ENCODE measurements at regions not wholly inside any gene's neighbourhood (a gene's known extent, or its start where the extent isn't known, plus 50 kb on each side); places are given as distances from the start of the nearest gene placed in this dataset.
"Not testable (repeated sequence)": the region's sequence is repeated elsewhere in the genome, so short reads cannot be mapped to it uniquely, and the experiment has no call there.

DNA sequence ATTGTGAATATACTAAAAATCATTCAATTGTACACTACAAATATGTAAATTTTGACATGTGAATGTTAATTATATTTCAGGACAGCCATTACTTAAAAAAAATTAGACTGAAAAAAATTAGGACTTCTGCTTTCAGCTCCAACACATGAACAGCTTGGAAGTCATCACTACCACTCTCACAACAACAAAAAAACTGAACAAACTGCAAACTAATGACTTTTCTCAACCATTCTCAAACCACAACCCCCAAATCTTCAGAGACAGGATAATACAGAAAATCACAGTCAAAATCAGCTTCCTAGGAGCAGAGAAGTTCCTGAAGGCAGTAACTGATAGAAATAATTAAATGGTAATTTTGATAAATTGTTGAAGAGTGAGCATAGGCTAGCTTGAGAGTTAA lies 686.4 kb downstream of the TLE1 start:
- no peak overlapping the region for H3K4me3 Mint-ChIP-seq (ENCODE audit: unreplicated experiment)
- no peak for DNase-seq (ENCODE audit: low spot score)
- TF ChIP-seq, protein P1, sequence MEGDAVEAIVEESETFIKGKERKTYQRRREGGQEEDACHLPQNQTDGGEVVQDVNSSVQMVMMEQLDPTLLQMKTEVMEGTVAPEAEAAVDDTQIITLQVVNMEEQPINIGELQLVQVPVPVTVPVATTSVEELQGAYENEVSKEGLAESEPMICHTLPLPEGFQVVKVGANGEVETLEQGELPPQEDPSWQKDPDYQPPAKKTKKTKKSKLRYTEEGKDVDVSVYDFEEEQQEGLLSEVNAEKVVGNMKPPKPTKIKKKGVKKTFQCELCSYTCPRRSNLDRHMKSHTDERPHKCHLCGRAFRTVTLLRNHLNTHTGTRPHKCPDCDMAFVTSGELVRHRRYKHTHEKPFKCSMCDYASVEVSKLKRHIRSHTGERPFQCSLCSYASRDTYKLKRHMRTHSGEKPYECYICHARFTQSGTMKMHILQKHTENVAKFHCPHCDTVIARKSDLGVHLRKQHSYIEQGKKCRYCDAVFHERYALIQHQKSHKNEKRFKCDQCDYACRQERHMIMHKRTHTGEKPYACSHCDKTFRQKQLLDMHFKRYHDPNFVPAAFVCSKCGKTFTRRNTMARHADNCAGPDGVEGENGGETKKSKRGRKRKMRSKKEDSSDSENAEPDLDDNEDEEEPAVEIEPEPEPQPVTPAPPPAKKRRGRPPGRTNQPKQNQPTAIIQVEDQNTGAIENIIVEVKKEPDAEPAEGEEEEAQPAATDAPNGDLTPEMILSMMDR (IDR thresholded peaks at IDR 0.05) = no peak
- no peaks in the 10 kb centered on the region for H3K27me3 Mint-ChIP-seq (ENCODE audit: low read depth)
- peaks cover 13% of the 10 kb centered on the region for H3K9me3 Mint-ChIP-seq (ENCODE audit: low read depth)
- no peaks in the 10 kb centered on the region for H3K36me3 Mint-ChIP-seq (ENCODE audit: low read depth)
- H3K4me1 Mint-ChIP-seq (ENCODE audit: low read depth) = no peaks in the 10 kb centered on the region
- H3K27ac Mint-ChIP-seq (ENCODE audit: unreplicated experiment) = no peak overlapping the region

DNA sequence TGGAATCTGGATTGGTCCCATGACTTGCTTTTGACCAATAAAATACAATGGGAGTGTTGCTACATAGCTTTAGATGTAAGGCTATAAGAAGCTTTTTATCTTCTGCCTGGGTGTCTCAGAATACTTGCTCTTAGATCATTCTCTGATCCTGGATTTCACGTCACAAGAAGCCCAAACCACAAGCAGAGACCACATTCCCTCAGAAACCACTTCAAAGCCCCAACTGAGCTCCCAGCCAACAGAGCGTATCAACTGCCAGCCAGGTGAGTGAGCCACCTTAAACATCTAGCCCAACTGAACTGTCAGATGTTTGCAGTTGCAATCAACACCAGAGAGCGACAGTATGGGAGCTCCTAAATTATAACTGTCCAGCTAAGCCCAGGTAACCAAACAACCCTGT lies 687.1 kb downstream of the TLE1 start:
- Mint-ChIP-seq H3K36me3 (ENCODE audit: low read depth) (no peaks in the 10 kb centered on the region), H3K27me3 (ENCODE audit: low read depth) (no peaks in the 10 kb centered on the region), H3K9me3 (ENCODE audit: low read depth) (peaks cover 11% of the 10 kb centered on the region), H3K4me1 (ENCODE audit: low read depth) (no peaks in the 10 kb centered on the region), H3K4me3 (ENCODE audit: unreplicated experiment) (no peak overlapping the region), H3K27ac (ENCODE audit: unreplicated experiment) (no peak overlapping the region)
- TF ChIP-seq, protein P1 (IDR thresholded peaks at IDR 0.05) = no peak
- DNase-seq (ENCODE audit: low spot score) = no peak

DNA sequence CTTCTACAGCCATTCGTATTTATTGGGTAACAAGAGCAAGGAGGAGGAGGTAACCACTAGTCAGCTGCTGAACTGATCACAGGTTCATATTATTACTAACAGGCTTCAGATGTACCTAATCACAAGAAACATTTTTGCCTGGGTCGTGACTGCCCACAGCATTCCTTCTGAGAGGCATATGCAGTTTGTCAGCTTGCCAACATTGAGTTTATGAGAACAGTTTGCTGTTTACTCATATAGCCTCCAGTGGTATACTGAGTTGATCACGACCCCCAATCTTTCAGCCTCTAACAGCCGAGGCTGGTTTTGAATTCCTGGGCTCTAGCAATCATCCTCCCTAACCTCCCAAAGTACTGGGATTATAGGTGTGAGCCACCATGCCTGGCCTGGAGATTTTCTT lies 693.6 kb downstream of the TLE1 start:
- no peaks in the 10 kb centered on the region for H3K36me3 Mint-ChIP-seq (ENCODE audit: low read depth)
- TF ChIP-seq, protein P1 (IDR thresholded peaks at IDR 0.05) = no peak
- no peaks in the 10 kb centered on the region for H3K4me1 Mint-ChIP-seq (ENCODE audit: low read depth)
- H3K9me3 Mint-ChIP-seq (ENCODE audit: low read depth) = peaks cover 5% of the 10 kb centered on the region
- no peak overlapping the region for H3K27ac Mint-ChIP-seq (ENCODE audit: unreplicated experiment)
- H3K27me3 Mint-ChIP-seq (ENCODE audit: low read depth) = no peaks in the 10 kb centered on the region
- no peak for DNase-seq (ENCODE audit: low spot score)
- no peak overlapping the region for H3K4me3 Mint-ChIP-seq (ENCODE audit: unreplicated experiment)

DNA sequence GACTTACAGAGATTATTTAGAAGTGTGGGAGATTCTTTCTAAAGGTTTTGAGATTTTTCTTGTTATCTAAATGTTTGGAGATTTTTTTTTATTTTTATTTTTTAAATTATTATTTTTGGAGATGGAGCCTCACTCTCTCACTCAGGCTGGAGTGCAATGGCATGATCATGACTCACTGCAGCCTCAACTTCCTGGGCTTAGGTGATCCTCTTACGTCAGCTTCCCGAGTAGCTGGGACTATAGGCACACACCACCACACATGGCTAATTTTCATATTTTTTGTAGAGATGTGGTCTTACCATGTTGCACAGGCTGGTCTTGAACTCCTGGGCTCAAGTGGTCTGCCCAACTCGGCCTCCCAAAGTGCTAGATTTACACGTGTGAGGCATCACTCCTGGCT lies 694.5 kb downstream of the TLE1 start:
- no peaks in the 10 kb centered on the region for H3K4me1 Mint-ChIP-seq (ENCODE audit: low read depth)
- no peak overlapping the region for H3K27ac Mint-ChIP-seq (ENCODE audit: unreplicated experiment)
- DNase-seq (ENCODE audit: low spot score) = no peak
- H3K9me3 Mint-ChIP-seq (ENCODE audit: low read depth) = peaks cover 5% of the 10 kb centered on the region
- TF ChIP-seq, protein P1 (IDR thresholded peaks at IDR 0.05) = no peak
- H3K4me3 Mint-ChIP-seq (ENCODE audit: unreplicated experiment) = no peak overlapping the region
- H3K36me3 Mint-ChIP-seq (ENCODE audit: low read depth) = no peaks in the 10 kb centered on the region
- no peaks in the 10 kb centered on the region for H3K27me3 Mint-ChIP-seq (ENCODE audit: low read depth)

DNA sequence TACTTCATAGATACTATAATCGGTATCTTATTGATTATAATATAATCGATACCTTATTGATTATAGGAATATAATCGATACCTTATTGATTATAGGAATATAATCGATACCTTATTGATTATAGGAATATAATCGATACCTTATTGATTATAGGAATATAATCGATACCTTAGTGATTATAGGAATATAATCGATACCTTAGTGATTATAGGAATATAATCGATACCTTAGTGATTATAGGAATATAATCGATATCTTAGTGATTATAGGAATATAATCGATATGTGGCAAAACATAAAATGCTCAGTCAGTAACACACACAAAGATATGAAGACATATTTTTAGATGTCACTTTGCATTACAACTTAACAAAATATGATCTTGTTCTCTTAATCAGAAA lies 703.8 kb downstream of the TLE1 start:
- not testable (repeated sequence) for H3K36me3 Mint-ChIP-seq (ENCODE audit: low read depth); H3K27me3 Mint-ChIP-seq (ENCODE audit: low read depth); H3K4me1 Mint-ChIP-seq (ENCODE audit: low read depth); DNase-seq (ENCODE audit: low spot score); H3K4me3 Mint-ChIP-seq (ENCODE audit: unreplicated experiment); H3K27ac Mint-ChIP-seq (ENCODE audit: unreplicated experiment)
- H3K9me3 Mint-ChIP-seq (ENCODE audit: low read depth) = peaks cover 20% of the 10 kb centered on the region

DNA sequence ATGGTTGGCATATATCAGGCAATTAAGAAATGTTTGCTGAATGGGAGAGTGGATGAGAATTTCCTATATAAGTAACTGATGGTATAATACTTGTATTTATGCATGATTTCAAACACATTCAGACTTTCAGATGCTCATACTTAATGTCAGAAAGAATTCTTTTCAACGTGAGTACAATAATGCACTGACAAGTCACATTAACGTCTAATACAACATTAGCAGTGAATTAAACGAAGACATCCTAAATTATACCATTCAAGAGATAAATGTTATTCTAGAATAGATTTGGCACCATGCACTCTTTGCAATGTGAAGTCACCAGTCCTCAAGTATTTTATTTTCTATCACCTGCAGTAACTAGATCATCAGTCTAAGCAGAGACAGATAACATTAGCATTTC lies 712.9 kb downstream of the TLE1 start:
- H3K27ac Mint-ChIP-seq (ENCODE audit: unreplicated experiment) = no peak overlapping the region
- peaks cover 4% of the 10 kb centered on the region for H3K36me3 Mint-ChIP-seq (ENCODE audit: low read depth)
- H3K27me3 Mint-ChIP-seq (ENCODE audit: low read depth) = no peaks in the 10 kb centered on the region
- H3K4me1 Mint-ChIP-seq (ENCODE audit: low read depth) = no peaks in the 10 kb centered on the region
- TF ChIP-seq, protein P1 (IDR thresholded peaks at IDR 0.05) = no peak
- H3K9me3 Mint-ChIP-seq (ENCODE audit: low read depth) = peaks cover 23% of the 10 kb centered on the region
- no peak for DNase-seq (ENCODE audit: low spot score)
- H3K4me3 Mint-ChIP-seq (ENCODE audit: unreplicated experiment) = no peak overlapping the region

DNA sequence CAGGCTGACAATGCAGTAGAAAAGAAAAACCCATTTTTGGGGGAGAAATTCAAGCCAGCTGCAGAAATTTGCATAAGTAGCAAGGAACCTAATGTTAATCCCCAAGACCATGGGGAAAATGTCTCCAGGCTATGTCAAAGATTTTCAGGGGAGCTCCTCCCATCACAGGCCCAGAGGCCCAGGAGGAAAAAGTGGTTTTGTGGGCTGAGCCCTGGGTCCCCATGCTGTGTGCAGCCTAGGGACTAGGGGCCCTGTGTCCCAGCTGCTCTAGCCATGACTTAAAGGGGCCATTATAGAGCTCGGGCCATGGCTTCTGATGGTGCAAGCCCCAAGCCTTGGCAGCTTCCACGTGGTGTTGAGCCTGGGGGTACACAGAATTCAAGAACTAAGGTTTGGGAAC lies 719.0 kb downstream of the TLE1 start:
- H3K9me3 Mint-ChIP-seq (ENCODE audit: low read depth) = peaks cover 14% of the 10 kb centered on the region
- H3K4me3 Mint-ChIP-seq (ENCODE audit: unreplicated experiment) = not testable (repeated sequence)

More for the DNA sequence above, 719.0 kb downstream of the TLE1 start:
- H3K27ac Mint-ChIP-seq (ENCODE audit: unreplicated experiment); DNase-seq (ENCODE audit: low spot score); H3K27me3 Mint-ChIP-seq (ENCODE audit: low read depth); H3K4me1 Mint-ChIP-seq (ENCODE audit: low read depth); H3K36me3 Mint-ChIP-seq (ENCODE audit: low read depth): not testable (repeated sequence)

Data from chondrocyte (in vitro differentiated cells).